ENCODE measurements at regions not wholly inside any gene's neighbourhood (a gene's known extent, or its start where the extent isn't known, plus 50 kb on each side); places are given as distances from the start of the nearest gene placed in this dataset.

DNA sequence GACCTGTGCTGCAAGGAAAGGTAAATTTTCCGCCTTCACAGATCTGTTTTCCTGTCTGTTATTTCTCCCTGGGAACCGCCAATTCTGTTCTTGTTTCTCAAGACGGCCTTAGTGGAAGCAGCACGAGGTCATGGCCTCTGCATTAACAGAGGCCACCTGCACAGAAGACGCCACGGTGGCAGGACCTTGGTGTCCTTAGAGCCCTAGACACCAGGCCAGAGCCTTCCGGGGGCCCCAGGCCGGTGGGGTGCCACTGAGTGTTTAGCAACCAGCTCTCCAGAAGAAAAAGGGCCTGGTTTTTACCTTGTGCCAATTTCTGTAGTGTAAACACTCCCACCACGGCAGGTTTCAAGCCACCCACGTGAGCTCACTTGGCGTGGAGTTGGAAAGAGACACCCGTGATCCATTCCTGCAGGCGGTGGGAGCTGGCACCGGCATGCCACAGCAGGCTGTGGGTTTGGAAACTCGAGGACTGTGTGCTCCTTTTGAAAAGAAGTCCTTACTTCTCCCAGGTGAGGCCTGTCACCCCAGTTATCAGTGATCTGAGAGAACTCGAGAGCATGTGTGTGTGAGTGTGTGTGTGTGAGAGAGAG is 103.9 kb upstream of the HDAC4 start:
- TF ChIP-seq, protein P1, sequence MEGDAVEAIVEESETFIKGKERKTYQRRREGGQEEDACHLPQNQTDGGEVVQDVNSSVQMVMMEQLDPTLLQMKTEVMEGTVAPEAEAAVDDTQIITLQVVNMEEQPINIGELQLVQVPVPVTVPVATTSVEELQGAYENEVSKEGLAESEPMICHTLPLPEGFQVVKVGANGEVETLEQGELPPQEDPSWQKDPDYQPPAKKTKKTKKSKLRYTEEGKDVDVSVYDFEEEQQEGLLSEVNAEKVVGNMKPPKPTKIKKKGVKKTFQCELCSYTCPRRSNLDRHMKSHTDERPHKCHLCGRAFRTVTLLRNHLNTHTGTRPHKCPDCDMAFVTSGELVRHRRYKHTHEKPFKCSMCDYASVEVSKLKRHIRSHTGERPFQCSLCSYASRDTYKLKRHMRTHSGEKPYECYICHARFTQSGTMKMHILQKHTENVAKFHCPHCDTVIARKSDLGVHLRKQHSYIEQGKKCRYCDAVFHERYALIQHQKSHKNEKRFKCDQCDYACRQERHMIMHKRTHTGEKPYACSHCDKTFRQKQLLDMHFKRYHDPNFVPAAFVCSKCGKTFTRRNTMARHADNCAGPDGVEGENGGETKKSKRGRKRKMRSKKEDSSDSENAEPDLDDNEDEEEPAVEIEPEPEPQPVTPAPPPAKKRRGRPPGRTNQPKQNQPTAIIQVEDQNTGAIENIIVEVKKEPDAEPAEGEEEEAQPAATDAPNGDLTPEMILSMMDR (conservative IDR thresholded peaks at IDR 0.05; ENCODE audit: control insufficient read depth, insufficient read depth, low read depth, low read length) = no peak
- DNase-seq (ENCODE audit: low read depth) = no peak
- no peak overlapping the region for H3K4me3 ChIP-seq (ENCODE audit: control insufficient read depth, low read depth, low read length)

DNA sequence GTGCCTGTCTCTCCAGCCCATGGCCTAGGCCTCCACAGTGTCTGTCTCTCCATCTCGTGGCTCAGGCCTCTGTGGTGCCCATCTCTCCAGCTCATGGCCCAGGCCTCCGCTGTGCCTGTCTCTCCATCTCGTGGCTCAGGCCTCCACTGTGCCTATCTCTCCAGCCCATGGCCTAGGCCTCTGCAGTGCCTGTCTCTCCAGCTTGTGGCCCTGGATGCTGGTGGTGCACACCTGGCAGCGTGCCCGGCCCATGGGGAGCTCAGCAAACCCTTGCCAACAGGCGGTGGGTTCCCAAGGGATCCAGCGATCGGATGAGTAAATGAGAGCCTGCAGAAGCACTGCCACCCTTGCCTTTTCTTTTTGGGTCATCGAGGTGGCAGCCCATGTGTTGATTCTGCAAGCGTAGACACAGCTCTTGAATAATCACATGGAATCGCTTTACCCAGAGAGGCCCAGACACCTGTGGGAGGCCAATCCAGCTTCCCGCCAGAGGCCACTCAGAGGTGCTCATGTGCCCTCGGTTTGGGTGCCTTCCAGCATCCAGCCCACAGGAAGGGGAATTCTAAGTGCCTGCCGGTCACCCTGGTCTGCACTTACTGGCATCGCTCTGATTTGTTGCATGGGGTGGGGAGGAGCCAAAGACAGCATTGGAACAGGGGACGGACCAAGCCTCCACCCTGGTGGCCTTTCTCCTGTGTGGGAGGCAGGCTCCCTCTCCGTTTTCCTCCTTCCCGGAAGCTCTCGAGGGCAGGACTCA is 101.8 kb upstream of the HDAC4 start:
- DNase-seq (ENCODE audit: low read depth) = no peak
- TF ChIP-seq, protein P1 (conservative IDR thresholded peaks at IDR 0.05; ENCODE audit: control insufficient read depth, insufficient read depth, low read depth, low read length) = no peak
- H3K4me3 ChIP-seq (ENCODE audit: control insufficient read depth, low read depth, low read length) = no peak overlapping the region

DNA sequence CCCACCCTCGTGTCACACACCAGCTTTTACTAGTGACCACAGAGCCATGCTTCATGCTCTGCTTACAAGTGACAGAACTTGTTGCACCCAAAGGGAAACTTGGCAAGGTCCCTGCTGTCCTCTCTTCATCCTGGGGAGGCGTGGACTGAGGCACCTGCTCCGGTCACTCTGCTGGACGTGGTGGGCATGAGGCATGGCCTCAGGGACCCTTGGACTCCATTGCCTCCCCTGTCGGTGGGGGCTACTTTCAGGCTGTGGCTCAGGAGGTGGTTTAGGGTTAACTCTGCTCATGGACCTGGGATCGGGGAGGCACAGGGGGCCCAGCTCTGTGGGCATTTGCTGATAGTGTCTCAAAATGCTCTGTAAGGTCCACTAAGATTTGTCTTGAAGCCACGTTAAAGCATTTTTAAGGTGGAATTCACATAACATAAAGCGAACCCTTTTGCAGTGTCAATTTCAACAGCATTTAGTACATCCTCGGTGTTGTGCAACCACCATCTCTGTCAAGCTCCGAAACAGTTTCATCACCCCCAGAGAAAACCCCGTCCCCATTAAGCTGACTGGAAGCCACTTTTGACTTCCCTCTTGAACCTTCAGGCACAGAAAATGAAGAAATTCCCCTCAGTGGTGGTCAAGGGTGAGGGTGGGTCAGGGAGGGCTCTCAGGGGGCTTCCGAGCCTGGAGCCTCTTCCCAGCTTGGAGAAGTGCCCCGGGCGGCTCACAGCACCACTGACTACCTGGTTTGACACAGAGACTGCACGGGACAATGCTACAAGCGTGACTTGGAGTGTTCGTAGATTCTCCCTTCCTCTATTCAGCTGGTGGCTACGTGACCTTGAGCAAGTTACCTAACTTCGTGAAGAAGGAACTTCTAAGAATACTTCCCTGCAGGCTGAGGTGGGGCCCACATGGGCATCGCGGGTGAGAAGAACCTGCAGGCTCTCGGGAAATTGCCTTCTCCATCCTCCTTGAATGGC is 100.0 kb upstream of the HDAC4 start:
- no peak overlapping the region for H3K4me3 ChIP-seq (ENCODE audit: control insufficient read depth, low read depth, low read length)
- TF ChIP-seq, protein P1 (conservative IDR thresholded peaks at IDR 0.05; ENCODE audit: control insufficient read depth, insufficient read depth, low read depth, low read length) = no peak
- no peak for DNase-seq (ENCODE audit: low read depth)

DNA sequence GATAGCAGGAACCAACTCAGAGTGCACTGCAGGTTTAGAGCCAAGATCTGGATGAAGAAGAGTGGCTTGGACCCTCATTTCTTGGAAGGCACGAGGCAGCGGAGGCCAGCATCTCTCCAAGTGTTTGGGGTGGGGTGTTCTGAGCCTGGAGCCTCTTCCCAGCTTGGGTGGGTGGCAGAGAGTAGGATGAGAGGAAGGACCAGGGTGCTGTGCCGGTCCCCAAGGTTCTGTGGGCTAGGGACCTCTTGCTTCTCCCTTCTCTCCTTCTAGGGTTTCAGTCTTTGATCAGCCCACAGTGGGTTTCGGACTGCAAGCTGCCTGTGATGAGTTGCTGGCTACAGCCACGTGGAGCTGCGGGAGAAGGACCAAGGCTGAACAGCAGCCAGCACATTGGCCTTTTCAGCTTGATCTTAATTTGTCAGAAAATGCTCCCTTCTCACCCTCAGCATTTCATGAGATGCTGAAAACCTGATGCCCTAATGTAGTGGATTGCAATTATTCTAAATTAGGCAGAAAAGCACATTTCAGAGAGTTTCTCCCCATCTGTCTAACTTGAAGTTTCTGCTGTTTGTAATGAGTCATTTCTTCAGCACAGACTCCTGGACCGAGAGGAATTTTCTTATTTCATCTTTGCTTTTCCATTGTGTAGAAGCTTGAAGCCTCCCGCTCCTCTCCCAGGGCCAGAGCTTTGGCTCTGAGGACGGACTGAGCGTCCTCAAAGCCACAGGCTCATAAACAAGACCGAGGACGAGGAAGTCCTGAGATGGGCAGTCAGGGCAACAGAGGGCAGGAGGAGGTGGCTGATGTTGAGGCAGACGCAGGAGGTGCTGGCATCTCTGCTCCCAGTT is 99.1 kb upstream of the HDAC4 start:
- TF ChIP-seq, protein P1 (conservative IDR thresholded peaks at IDR 0.05; ENCODE audit: control insufficient read depth, insufficient read depth, low read depth, low read length) = no peak
- DNase-seq (ENCODE audit: low read depth) = peak; percentile 39
- H3K4me3 ChIP-seq (ENCODE audit: control insufficient read depth, low read depth, low read length) = no peak overlapping the region

DNA sequence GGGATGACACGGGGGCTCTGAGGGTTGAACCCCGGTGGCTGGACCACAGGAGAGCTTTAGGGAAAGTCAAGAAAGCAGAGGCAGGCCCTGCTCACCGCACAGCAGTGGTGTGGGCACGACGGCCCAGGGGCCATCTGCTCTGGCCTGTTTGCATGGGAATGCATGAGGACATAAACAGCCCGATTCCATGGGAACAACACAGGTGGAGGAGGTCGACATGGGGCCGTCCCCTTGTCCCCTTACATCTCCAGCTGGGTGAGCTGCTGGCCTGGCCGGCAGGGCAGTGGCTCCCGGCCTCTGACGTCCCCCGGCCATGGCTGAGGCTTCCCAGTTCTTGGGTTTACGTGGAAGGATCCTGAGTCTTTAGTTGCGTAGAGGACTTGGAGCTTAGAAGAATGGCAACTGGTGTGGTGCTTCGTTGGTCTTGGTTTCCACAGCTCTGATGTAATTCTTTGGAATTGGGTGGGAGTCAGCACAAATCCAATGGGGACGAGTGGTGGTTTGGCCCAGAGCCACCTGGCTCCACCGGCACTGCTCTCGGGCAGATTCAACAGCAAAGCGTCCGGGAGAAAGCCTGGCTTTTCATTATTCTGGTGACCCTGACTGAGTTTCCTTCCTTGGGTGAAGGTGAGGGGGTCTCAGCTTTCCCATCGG is 98.3 kb upstream of the HDAC4 start:
- DNase-seq (ENCODE audit: low read depth) = peak; percentile 84
- TF ChIP-seq, protein P1 (conservative IDR thresholded peaks at IDR 0.05; ENCODE audit: control insufficient read depth, insufficient read depth, low read depth, low read length) = no peak
- H3K4me3 ChIP-seq (ENCODE audit: control insufficient read depth, low read depth, low read length) = no peak overlapping the region
